ENCODE measurements at regions not wholly inside any gene's neighbourhood (a gene's known extent, or its start where the extent isn't known, plus 50 kb on each side); places are given as distances from the start of the nearest gene placed in this dataset.
"Not testable (repeated sequence)": the region's sequence is repeated elsewhere in the genome, so short reads cannot be mapped to it uniquely, and the experiment has no call there.

DNA sequence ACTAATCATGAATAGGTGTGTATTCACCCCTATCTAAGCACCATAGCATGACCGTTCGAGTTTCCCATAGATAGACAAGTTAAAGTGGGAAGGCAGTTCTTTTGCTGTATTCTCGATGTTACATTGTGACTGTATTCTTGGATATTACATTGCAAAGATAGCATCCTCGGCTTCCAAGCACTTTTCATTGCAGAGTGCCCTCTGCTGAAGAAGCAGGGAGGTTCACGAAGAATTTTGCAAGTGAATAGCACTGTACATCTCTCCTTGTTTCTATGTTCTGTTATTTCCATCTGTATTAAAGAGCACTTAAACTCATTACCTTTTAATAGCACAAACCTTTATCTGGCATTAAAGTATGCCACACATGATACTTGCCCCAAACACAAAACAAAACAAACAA, 426.7 kb upstream of the ARX start:
- DNase-seq, result no peak

DNA sequence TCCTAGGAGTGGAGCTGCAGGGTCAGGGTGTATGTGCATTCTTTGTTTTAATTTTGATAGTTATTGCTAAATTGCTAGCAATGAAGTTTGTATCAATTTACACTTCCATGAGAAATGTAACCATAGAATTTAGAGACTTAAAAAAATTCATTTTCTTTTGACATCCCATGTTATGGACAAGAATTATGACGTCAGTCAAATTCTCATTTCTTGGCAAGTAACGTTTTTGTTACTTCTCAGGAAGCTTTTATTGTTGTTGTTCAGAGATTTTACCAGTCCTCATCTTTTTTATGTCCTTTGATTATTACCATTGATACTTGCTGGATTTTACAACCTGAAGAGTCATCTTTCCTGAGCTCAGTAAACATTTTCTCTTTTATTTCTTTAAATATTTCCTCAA, 417.5 kb upstream of the ARX start:
- DNase-seq, result no peak

- no peak for DNase-seq
Observed at GRCh38 chrX:25432396-25432795, 416.6 kb upstream of the ARX start.

DNA sequence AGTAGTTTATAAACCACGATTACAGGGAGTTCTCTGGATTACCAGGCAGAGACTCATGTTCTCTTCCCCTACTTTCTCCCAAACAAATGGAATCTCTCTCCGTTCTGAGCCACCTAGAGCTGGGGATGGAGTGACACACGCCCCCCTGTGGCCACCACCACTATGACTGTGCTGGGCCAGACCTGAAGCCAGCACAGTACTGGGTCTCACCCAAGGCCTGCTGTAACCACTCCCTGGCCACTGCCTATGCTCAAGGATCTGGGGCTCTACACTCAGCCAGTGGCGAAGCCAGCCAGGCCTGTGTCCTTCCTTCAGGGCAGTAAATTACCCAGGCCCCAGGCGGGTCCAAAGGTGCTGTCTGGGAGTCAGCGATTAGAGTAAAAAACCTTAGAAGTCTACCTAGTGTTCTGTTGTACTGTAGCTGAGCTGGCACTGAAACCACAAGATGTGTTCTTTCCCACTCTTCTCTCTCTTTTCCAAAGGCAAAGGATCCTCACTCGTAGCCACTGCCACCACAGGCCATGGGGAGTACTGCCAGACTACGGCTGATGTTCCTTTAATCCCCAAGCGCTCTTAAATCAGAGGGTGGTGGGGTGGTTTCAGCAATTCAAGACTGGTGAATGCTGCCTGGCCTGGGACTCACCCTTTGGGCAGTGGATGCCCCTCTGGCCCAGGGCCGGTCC, 412.2 kb upstream of the ARX start:
- DNase-seq, result no peak

DNA sequence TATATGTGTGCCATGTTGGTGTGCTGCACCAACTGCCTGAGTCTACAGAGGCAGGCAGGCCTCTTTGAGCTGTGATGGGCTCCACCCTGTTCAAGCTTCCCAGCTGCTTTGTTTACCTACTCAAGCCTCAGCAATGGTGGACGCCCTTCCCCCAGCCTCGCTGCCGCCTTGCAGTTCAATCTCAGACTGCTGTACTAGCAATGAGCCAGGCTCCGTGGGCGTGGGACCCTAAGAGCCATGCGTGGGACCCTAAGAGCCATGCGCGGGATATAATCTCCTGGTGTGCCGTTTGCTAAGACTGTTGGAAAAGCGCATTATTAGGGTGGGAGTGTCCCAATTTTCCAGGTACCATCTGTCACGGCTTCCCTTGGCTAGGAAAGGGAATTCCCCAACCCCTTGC, 388.4 kb upstream of the ARX start:
- not testable (repeated sequence) for DNase-seq

DNA sequence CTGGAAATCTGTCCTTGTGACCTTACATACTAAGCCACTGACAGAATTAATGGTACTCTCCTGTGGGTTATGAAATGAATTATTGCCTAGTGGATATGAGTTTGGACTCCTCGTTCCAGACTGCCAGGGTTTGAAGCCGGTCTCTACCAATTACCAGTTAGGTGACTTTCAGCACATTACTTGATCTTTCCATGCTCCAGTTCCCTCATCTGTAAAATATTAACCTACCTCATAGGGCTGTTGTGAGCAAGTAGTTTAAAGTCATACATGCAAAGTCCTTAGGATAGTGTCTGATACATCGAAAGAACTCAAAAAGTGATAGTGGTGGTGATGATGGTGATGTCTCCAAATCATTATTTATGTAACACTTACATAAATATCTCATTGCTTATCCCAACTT, 373.5 kb upstream of the ARX start:
- DNase-seq, result no peak

DNA sequence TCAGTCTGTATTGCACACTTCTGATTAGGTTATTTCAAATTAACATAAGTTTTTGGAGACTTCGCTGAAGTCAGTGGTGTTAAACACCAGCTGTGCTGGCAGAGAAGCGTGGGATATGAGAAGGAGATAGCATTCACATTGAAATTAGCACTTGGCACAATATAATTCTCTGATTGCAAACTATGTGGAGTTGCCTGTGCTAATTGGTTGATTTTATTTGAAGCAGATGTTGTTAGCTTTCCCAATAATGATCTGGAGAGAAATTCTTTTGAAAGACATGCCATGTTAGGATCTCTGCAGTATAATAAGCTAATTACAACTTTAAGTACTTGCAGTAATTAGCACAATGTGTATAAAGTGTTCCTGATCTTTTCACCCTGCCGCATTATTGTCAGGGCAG, 367.4 kb upstream of the ARX start:
- DNase-seq, result no peak

DNA sequence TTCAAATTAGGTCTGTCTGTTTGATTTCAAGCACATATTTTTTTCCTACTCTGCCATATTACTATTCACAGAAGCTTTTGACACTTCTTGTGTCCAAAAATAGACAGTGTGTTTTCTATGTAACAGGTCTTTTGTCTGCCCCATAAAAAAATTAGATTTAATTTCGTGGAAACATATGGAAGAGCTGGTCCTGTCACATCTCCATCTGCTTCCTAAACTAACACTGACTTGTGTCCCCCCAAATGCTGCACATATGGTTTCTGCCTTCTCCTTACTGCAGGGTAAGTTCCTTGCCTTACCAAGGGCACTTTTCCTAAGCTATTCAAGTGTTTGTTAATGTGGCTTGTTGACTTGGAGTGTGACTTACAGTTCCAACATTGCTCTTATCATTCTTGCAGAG, 340.7 kb upstream of the ARX start:
- no peak for DNase-seq

- DNase-seq, result no peak
Observed at GRCh38 chrX:25344161-25344936, 328.6 kb upstream of the ARX start.

GRCh38 chrX:25343060-25343459, 327.3 kb upstream of the ARX start:
- DNase-seq, result no peak

- DNase-seq, result no peak
Observed at GRCh38 chrX:25337841-25338240, 322.1 kb upstream of the ARX start.

DNA sequence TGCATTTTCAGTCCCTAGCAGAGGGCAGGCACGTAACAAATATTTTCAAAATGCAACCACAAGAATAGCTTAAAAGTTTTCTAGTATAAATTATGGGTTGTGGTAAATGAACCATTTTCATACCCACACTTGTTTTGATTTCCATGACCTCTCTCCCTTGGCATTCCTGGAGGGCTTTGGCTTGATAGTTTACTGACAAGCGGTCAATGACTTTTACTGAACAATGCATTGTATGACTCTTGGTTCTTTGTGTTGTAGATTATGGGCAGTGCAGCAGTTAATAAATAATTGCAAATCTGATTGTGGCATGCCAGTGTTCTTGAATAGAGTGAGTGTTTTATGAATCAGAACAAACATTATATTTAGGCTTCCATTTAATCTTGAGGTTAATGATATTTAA, 285.2 kb upstream of the ARX start:
- DNase-seq, result no peak

- DNase-seq, result no peak
Observed at GRCh38 chrX:25296850-25297249, 281.1 kb upstream of the ARX start.

DNA sequence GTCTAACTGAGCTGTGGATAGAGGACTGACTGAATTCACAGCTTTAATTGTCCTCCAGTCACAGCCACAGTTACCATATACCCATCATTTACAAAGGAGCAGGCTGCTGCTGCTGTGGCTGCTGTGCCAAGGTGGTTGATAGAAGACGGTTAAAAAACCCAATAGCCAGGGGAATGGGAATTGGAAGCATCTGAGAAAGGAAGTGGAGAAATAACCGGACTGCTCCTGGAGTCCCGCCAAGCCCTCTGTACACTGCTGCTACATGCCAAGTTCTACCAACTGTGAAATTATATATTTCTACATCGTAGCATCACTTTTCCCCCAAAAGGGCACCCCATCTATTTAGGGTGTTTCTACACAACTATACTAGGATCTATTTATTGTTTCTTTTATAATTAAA, 279.7 kb upstream of the ARX start:
- DNase-seq, result no peak

- DNase-seq, result no peak
Observed at GRCh38 chrX:25290132-25290531, 274.4 kb upstream of the ARX start.

DNA sequence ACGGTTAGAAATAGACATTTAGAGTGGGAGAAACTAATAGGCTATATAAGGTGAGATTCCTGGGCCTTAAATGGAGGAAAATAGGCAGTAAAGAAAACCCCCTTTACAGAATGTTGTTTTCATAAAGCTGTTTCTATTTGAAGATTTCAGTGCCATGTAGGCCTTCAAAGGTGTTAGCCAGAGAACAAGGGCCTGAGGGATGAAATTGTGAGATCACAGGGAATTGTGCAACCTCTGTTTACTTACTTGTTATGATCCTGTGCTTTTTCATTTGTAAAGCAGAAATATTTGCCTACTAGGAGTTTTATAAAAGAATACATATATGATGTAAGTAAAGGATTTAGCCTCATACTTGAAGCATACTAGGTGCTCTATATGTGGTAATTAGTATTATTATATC, 272.9 kb upstream of the ARX start:
- DNase-seq, result no peak

GRCh38 chrX:25287521-25287920, 271.8 kb upstream of the ARX start:
- DNase-seq, result no peak

DNA sequence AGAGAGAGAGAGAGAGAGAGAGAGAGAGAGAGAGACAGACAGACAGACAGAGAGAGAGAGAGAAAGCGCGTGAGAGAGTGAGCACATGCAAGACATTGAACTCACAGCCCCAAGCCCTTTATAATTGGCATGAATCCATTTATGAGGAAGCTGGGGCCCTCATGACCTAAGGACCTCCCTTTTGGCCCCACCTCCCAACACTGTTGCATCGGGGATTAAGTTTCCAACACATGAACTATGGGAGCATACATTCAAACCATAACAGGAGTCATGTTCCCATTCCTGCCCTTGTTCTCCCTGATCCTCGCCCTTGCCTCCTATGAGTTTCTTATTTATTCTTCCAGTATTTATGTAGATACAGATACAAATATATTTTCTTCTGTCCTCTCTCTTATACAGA, 269.8 kb upstream of the ARX start:
- DNase-seq, result no peak

DNA sequence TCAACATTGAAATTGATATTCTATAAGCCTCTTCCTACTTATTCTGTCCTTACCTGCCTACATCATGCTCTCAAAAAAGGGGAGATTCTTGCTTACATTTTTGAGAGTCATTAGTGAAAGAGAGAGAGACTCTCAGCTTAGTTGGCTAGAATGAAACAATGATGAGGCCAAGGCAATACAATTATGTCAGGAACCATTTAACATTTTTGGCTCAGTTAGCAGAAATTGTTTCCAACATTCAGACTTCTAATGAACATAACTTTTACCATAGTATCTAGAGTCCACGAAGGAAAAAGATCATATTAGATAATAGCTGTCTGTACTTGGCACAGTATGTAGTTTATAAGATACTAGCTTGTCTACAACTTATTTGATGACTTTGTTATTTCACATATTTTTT, 263.7 kb upstream of the ARX start:
- no peak for DNase-seq

DNA sequence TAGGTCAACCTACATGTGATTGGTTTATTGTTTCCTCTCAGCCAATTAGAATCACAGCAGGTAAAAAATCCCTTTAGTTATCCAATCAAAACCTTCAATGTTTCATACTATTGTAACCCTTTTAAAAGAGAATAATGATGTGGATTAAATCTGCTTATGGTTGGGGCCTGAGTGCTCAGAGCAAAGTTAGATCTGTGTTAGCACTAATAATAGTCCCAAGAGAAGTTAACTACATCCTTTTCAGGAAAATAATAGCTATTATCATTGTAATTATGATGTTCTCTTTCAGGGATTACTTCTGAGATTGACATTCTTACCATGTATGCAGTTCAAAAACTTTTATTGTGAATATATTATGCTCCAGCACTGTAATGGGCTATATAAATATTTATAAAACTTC, 262.6 kb upstream of the ARX start:
- no peak for DNase-seq

DNA sequence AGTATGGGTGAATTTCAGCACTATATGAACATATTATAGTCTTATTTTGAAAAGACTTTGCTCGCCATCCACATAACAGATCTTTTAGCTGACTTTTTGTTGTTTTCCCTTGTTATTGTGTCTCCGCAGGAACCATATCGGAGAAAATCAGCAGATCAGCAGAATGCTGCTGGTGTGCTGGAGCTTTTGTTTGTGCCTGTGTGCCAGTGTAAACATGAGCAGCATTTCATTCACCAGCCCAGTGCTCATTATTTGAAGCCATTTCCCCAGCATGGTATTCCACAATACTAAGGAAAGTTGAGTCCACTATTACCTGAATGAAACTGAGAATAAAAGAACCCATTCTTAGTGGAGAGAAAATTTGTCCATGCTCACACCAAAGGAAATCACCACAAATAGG, 261.8 kb upstream of the ARX start:
- DNase-seq, result no peak

DNA sequence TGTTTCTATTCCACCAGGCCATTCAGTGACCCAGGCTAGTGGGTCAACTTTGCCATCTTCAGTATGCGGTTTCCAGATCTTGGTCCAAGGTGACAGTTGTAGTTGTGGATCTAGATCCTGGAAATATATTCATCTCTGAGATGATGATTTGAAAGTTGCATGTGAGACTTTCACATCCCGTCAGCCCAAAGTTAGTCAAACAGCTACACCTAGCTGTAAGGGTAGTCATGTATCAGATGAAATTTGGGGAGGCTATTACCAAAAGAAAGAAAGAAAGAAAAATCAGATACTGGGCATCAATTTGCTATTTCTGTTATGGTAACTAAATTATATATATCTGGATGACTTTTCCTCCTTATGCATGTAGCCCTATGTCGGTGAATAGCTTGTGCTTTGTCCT, 259.4 kb upstream of the ARX start:
- no peak for DNase-seq

DNA sequence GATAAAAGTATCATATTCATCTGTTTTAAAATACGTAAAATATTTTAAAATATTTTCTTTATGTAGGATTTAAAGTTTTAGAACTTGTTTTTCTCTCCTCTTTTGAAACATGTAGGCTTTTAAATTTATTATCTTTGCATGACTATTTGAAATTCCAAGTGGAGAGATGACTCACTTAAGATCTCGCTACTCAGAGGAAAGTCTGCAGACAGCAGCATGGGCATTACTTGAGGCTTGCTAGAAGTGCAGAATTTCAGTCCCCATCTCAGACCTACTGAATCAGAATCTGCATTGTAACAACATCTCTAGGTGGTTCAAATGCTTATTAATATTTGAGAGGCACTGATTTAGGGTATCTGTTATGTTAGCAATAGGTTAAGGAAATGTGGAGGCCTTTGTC, 225.7 kb upstream of the ARX start:
- no peak for DNase-seq

DNA sequence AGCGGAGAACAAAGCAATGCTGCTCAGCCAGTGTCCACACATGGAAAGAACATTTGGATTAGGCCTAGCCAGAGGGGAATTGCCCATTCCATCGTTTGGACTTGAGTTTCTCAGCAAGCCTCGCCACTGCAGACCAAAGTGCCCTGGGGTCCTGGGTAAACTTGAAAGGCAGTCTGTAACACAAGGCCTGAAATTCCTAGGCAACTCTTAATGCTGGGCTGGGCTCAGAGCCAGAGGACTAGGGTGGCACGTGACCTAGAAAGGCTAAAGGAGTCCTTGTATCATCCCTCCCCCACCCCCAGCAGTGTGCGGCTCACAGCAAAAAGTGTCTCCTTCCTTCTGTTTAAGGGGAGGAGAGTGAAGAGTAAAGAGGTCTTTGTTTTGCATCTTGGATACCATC, 210.4 kb upstream of the ARX start:
- no peak for DNase-seq

DNA sequence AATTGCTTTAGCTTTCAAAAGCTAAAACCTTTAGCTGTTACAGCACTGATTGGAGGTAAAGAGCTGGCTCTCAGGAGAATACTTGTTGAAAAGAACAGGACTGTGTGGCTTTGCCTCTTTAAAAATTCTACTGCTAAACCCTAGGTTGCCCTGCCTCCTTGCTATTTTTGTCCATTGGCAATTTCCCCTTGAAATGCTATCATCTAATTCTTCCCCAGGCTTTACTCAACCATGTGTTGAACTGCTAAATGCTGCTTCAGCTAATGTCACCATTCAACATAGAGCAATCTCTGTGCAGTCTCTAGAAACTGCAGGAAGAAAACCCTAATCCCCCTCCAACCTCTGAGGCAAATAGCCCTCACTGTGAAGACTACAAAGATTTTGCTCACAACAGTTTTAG, 203.7 kb upstream of the ARX start:
- no peak for DNase-seq
